ENCODE measurements at regions not wholly inside any gene's neighbourhood (a gene's known extent, or its start where the extent isn't known, plus 50 kb on each side); places are given as distances from the start of the nearest gene placed in this dataset.

- Mint-ChIP-seq H3K4me3 (ENCODE audit: unreplicated experiment) (no peak overlapping the region), H3K27me3 (ENCODE audit: insufficient read depth, unreplicated experiment) (no peaks in the 10 kb centered on the region), H3K9me3 (ENCODE audit: unreplicated experiment) (peaks cover 11% of the 10 kb centered on the region), H3K36me3 (ENCODE audit: insufficient read depth, unreplicated experiment) (no peaks in the 10 kb centered on the region), H3K4me1 (ENCODE audit: insufficient read depth, unreplicated experiment) (no peaks in the 10 kb centered on the region), H3K27ac (ENCODE audit: low read depth, unreplicated experiment) (no peak overlapping the region)
- no peak for TF ChIP-seq CTCF (IDR thresholded peaks at IDR 0.05; ENCODE audit: unreplicated experiment)
- intact Hi-C loops (cut with micrococcal nuclease) = no loop called here
- ChIA-PET POLR2A (no interaction called here), CTCF (no interaction called here)
- DNase-seq (ENCODE audit: unreplicated experiment) = no peak
- BruUV-seq (replicated peaks) = no TSS peak
Measured at GRCh38 chr11:127218275-127218608, 217.7 kb upstream of the KIRREL3 start.

- Mint-ChIP-seq H3K4me3 (ENCODE audit: unreplicated experiment) (no peak overlapping the region), H3K36me3 (ENCODE audit: insufficient read depth, unreplicated experiment) (no peaks in the 10 kb centered on the region), H3K27ac (ENCODE audit: low read depth, unreplicated experiment) (no peak overlapping the region), H3K27me3 (ENCODE audit: insufficient read depth, unreplicated experiment) (no peaks in the 10 kb centered on the region), H3K4me1 (ENCODE audit: insufficient read depth, unreplicated experiment) (no peaks in the 10 kb centered on the region), H3K9me3 (ENCODE audit: unreplicated experiment) (peaks cover 5% of the 10 kb centered on the region)
- ChIA-PET POLR2A (no interaction called here), CTCF (interaction anchor here (0.9 to 1.0 kb wide), 2 partner anchors 10 to 11 kb away, joined by 3 read pairs; no protein-coding TSS in a partner anchor)
- TF ChIP-seq CTCF (IDR thresholded peaks at IDR 0.05; ENCODE audit: unreplicated experiment) = no peak
- DNase-seq (ENCODE audit: unreplicated experiment) = no peak
- no TSS peak for BruUV-seq (replicated peaks)
- intact Hi-C loops (cut with micrococcal nuclease) = no loop called here
Measured at GRCh38 chr11:127217452-127218274, 217.1 kb upstream of the KIRREL3 start.

GRCh38 chr11:127205688-127206217 is 205.2 kb upstream of the KIRREL3 start:
- H3K4me1 Mint-ChIP-seq (ENCODE audit: insufficient read depth, unreplicated experiment) = no peaks in the 10 kb centered on the region
- peaks cover 6% of the 10 kb centered on the region for H3K36me3 Mint-ChIP-seq (ENCODE audit: insufficient read depth, unreplicated experiment)
- H3K27me3 Mint-ChIP-seq (ENCODE audit: insufficient read depth, unreplicated experiment) = no peaks in the 10 kb centered on the region
- no peak overlapping the region for H3K27ac Mint-ChIP-seq (ENCODE audit: low read depth, unreplicated experiment)
- no peak for TF ChIP-seq CTCF (IDR thresholded peaks at IDR 0.05; ENCODE audit: unreplicated experiment)
- H3K4me3 Mint-ChIP-seq (ENCODE audit: unreplicated experiment) = no peak overlapping the region
- CTCF ChIA-PET = no interaction called here
- POLR2A ChIA-PET = no interaction called here
- peaks cover 17% of the 10 kb centered on the region for H3K9me3 Mint-ChIP-seq (ENCODE audit: unreplicated experiment)
- intact Hi-C loops (cut with micrococcal nuclease) = no loop called here
- no TSS peak for BruUV-seq (replicated peaks)
- no peak for DNase-seq (ENCODE audit: unreplicated experiment)

- H3K9me3 Mint-ChIP-seq (ENCODE audit: unreplicated experiment) = peaks cover 17% of the 10 kb centered on the region
- TF ChIP-seq CTCF (IDR thresholded peaks at IDR 0.05; ENCODE audit: unreplicated experiment) = no peak
- CTCF ChIA-PET = no interaction called here
Measured at GRCh38 chr11:127203490-127203889, 202.9 kb upstream of the KIRREL3 start.

More at GRCh38 chr11:127203490-127203889, 202.9 kb upstream of the KIRREL3 start:
- H3K4me1 Mint-ChIP-seq (ENCODE audit: insufficient read depth, unreplicated experiment) = no peaks in the 10 kb centered on the region
- intact Hi-C loops (cut with micrococcal nuclease) = no loop called here
- no peaks in the 10 kb centered on the region for H3K27me3 Mint-ChIP-seq (ENCODE audit: insufficient read depth, unreplicated experiment)
- H3K27ac Mint-ChIP-seq (ENCODE audit: low read depth, unreplicated experiment) = no peak overlapping the region
- no peak overlapping the region for H3K4me3 Mint-ChIP-seq (ENCODE audit: unreplicated experiment)
- POLR2A ChIA-PET = no interaction called here
- no TSS peak for BruUV-seq (replicated peaks)
- DNase-seq (ENCODE audit: unreplicated experiment) = no peak
- H3K36me3 Mint-ChIP-seq (ENCODE audit: insufficient read depth, unreplicated experiment) = peaks cover 6% of the 10 kb centered on the region

All from MCF 10A (cell line).